Lower leg skin (tissue), 3 donors: ENCODE measurements at regions not wholly inside any gene's neighbourhood (a gene's known extent, or its start where the extent isn't known, plus 50 kb on each side); places are given as distances from the start of the nearest gene placed in this dataset.

Source experiments
- POLR2A ChIP-seq, 2 donors: fragments of 450-650 bp; IDR thresholded peaks; one replicate each; pipeline ENCODE4 v1.6.1; 2016 to 2017; ENCODE audit warnings: antibody characterized with exemption in 2 of 2, mild to moderate bottlenecking in 1 of 2, moderate library complexity in 1 of 2
- TF ChIP-seq, protein P1 (sequence below), 3 donors: fragments of 450-650 bp; IDR thresholded peaks; one replicate each; pipeline ENCODE4 v1.5.1; 2016; ENCODE audit warnings: antibody characterized with exemption in 3 of 3, mild to moderate bottlenecking in 3 of 3, moderate library complexity in 2 of 3

DNA sequence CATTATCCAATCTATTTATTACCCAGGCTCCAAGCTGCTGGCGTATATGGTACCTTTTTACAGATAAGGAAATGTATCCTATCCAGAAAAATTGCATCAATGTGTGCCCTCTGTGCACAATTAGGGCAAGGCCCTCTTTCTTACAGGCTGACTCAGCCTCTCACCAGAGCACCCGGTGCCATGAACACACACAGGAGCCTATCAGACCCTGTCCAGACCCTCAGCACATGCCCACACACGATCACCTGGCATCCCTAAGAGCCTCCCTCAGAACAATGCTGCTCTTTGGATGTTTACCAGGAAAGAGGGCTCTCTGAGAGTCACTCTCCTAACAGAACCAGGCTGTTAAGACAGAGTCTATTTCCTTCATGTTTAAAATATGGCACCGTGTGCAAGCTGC lies 460.0 kb upstream of the TBL1XR1 start:
- TF ChIP-seq, protein P1, sequence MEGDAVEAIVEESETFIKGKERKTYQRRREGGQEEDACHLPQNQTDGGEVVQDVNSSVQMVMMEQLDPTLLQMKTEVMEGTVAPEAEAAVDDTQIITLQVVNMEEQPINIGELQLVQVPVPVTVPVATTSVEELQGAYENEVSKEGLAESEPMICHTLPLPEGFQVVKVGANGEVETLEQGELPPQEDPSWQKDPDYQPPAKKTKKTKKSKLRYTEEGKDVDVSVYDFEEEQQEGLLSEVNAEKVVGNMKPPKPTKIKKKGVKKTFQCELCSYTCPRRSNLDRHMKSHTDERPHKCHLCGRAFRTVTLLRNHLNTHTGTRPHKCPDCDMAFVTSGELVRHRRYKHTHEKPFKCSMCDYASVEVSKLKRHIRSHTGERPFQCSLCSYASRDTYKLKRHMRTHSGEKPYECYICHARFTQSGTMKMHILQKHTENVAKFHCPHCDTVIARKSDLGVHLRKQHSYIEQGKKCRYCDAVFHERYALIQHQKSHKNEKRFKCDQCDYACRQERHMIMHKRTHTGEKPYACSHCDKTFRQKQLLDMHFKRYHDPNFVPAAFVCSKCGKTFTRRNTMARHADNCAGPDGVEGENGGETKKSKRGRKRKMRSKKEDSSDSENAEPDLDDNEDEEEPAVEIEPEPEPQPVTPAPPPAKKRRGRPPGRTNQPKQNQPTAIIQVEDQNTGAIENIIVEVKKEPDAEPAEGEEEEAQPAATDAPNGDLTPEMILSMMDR (IDR thresholded peaks at IDR 0.05) = no peak
- no peak for TF ChIP-seq POLR2A (IDR thresholded peaks at IDR 0.05)
